NCI-H1436 (cell line): ENCODE measurements at regions not wholly inside any gene's neighbourhood (a gene's known extent, or its start where the extent isn't known, plus 50 kb on each side); places are given as distances from the start of the nearest gene placed in this dataset.

Experiments
- DNase-seq: peaks from one replicate; lab custom pipeline; 2025; lab: John Stamatoyannopoulos, UW

GRCh38 chr5:124061663-124062062 is 549.7 kb downstream of the CSNK1G3 start:
- DNase-seq = peak; percentile 45

- DNase-seq = no peak
Observed at GRCh38 chr5:124061068-124061430, 549.1 kb downstream of the CSNK1G3 start.

- no peak for DNase-seq
Observed at GRCh38 chr5:124060413-124061067, 548.6 kb downstream of the CSNK1G3 start.

- DNase-seq = no peak
Observed at GRCh38 chr5:124060011-124060410, 548.0 kb downstream of the CSNK1G3 start.

GRCh38 chr5:124059200-124059599 is 547.2 kb downstream of the CSNK1G3 start:
- no peak for DNase-seq

GRCh38 chr5:124057724-124058231 is 545.8 kb downstream of the CSNK1G3 start:
- DNase-seq = no peak

- peak; percentile 70 for DNase-seq
Observed at GRCh38 chr5:124056991-124057723, 545.2 kb downstream of the CSNK1G3 start.

GRCh38 chr5:124056326-124056990 is 544.5 kb downstream of the CSNK1G3 start:
- DNase-seq = no peak

GRCh38 chr5:124055751-124056150 is 543.8 kb downstream of the CSNK1G3 start:
- DNase-seq = no peak

GRCh38 chr5:124054564-124054963 is 542.6 kb downstream of the CSNK1G3 start:
- no peak for DNase-seq

- DNase-seq = no peak
Observed at GRCh38 chr5:124053340-124053739, 541.4 kb downstream of the CSNK1G3 start.

- no peak for DNase-seq
Observed at GRCh38 chr5:124052201-124052600, 540.2 kb downstream of the CSNK1G3 start.

GRCh38 chr5:124050120-124050770 is 538.3 kb downstream of the CSNK1G3 start:
- no peak for DNase-seq

GRCh38 chr5:124045412-124045811 is 533.4 kb downstream of the CSNK1G3 start:
- DNase-seq = no peak

GRCh38 chr5:124044613-124045012 is 532.6 kb downstream of the CSNK1G3 start:
- DNase-seq = no peak

- no peak for DNase-seq
Observed at GRCh38 chr5:124043456-124043855, 531.5 kb downstream of the CSNK1G3 start.

GRCh38 chr5:124040799-124041198 is 528.8 kb downstream of the CSNK1G3 start:
- DNase-seq = no peak

GRCh38 chr5:124039410-124039809 is 527.4 kb downstream of the CSNK1G3 start:
- DNase-seq = no peak

- no peak for DNase-seq
Observed at GRCh38 chr5:124036786-124037185, 524.8 kb downstream of the CSNK1G3 start.

GRCh38 chr5:124034963-124035362 is 523.0 kb downstream of the CSNK1G3 start:
- no peak for DNase-seq

GRCh38 chr5:124034083-124034700 is 522.2 kb downstream of the CSNK1G3 start:
- DNase-seq = no peak

- no peak for DNase-seq
Observed at GRCh38 chr5:124030043-124030491, 518.1 kb downstream of the CSNK1G3 start.
